SU-DHL-6 (cell line): ENCODE measurements at regions not wholly inside any gene's neighbourhood (a gene's known extent, or its start where the extent isn't known, plus 50 kb on each side); places are given as distances from the start of the nearest gene placed in this dataset.
"Not testable (repeated sequence)": the region's sequence is repeated elsewhere in the genome, so short reads cannot be mapped to it uniquely, and the experiment has no call there.

Experiments
- H2AFZ ChIP-seq: fragments of 200-600 bp; sonication (generic); 2 replicates; pipeline ENCODE4 v1.6.1; 2014; ENCODE audit warnings: low read depth, mild to moderate bottlenecking, moderate library complexity, mixed read lengths, antibody characterized with exemption, low read length; ENCODE audit not compliant: severe bottlenecking
- H3F3A ChIP-seq: fragments of 200-600 bp; shearing (Covaris generic); 2 replicates; pipeline ENCODE4 v1.6.0; 2016; ENCODE audit warnings: antibody characterized with exemption, mild to moderate bottlenecking; ENCODE audit not compliant: insufficient read depth
- H3K27ac ChIP-seq: fragments of 200-600 bp; sonication (generic); 2 replicates; pipeline ENCODE4 v1.5.1; 2016; ENCODE audit warnings: low read depth, mild to moderate bottlenecking, low read length, moderate library complexity, mixed read lengths
- H3K27me3 ChIP-seq: fragments of 200-600 bp; sonication (generic), shearing (Covaris generic); 2 replicates; pipeline ENCODE4 v1.6.0; 2014; ENCODE audit warnings: mild to moderate bottlenecking, low read length
- H3K36me3 ChIP-seq: fragments of 200-600 bp; sonication (generic); 2 replicates; pipeline ENCODE4 v1.6.1; 2014; ENCODE audit warnings: mild to moderate bottlenecking, low read length, mixed read lengths
- H3K4me2 ChIP-seq: fragments of 300-600, 200-600 bp; shearing (Covaris generic), sonication (generic); 2 replicates; pipeline ENCODE4 v1.6.0; 2014; ENCODE audit warnings: low read length, low read depth, mild to moderate bottlenecking; ENCODE audit not compliant: poor library complexity, severe bottlenecking
- H3K4me3 ChIP-seq: fragments of 200-600 bp; sonication (generic); 2 replicates; pipeline ENCODE4 v1.5.1; 2014; ENCODE audit warnings: antibody characterized with exemption, low read length, mild to moderate bottlenecking, mixed read lengths; ENCODE audit not compliant: insufficient read depth, poor library complexity, severe bottlenecking
- H3K79me2 ChIP-seq: fragments of 200-600 bp; sonication (generic); 2 replicates; pipeline ENCODE4 v1.6.1; 2014; ENCODE audit warnings: mild to moderate bottlenecking, low read length, moderate library complexity; ENCODE audit not compliant: insufficient read depth
- H3K9ac ChIP-seq: fragments of 200-600 bp; sonication (generic); 2 replicates; pipeline ENCODE4 v1.7.0; 2014; ENCODE audit warnings: mild to moderate bottlenecking, low read length
- H3K9me2 ChIP-seq: fragments of 200-600 bp; sonication (generic); replicated peaks from 2 replicates; pipeline ENCODE4 v1.6.1; 2014; ENCODE audit warnings: low read length; ENCODE audit not compliant: insufficient read depth
- H3K9me3 ChIP-seq: fragments of 200-600 bp; sonication (generic); 2 replicates; pipeline ENCODE4 v1.6.1; 2014; ENCODE audit warnings: low read length, mixed read lengths; ENCODE audit not compliant: insufficient read depth
- H4K20me1 ChIP-seq: fragments of 200-600 bp; sonication (generic); 2 replicates; pipeline ENCODE4 v1.6.1; 2014; ENCODE audit warnings: low read depth, mild to moderate bottlenecking, antibody characterized with exemption, low read length, moderate library complexity, mixed read lengths
- EZH2phosphoT487 ChIP-seq: fragments of 200-600 bp; sonication (generic), shearing (Covaris generic); conservative IDR thresholded peaks from 2 replicates; pipeline ENCODE4 v1.6.1; 2018; ENCODE audit warnings: mild to moderate bottlenecking, antibody characterized with exemption, low read length, moderate library complexity, mixed read lengths
- TF ChIP-seq, protein P1 (sequence below): fragments of 200-600 bp; sonication (generic); IDR thresholded peaks from one replicate; pipeline ENCODE4 v1.5.1; 2017; ENCODE audit warnings: antibody characterized with exemption, mild to moderate bottlenecking, low read length, moderate library complexity; ENCODE audit not compliant: insufficient read depth, poor library complexity, severe bottlenecking

DNA sequence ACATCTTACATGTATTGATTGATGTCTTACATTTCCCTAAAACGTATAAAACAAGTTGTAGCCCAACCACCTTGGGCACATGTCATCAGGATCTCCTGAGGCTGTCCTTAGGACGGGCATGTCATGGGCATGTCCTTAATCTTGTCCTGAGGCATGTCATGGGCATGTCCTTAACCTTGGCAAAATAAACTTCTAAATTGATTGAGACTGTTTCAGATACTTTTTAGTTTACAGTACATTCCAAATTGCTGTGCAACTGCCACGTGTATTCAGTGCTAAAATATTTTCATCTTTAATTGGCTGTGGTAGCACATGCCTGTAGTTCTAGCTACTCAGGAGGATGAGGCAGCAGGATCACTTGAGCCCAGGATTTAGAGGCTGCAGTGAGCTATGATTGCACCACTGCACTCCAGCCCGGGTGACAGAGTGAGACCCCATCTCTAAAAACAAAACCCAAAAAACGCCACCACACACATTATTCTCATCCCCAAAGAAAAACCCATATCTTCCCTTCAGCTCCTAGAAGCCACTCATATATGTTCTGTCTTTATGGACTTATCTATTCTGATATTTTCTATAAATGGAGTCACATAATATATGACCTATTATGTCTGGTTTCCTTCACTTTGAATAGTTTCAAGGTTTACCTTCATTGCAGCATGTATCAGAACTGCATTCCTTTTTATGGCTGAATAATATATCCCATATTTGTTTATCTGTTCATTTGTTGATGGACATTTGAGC lies 96.0 kb upstream of the BTG3 start:
- Histone ChIP-seq H3K9ac (no peak overlapping the region), H4K20me1 (no peaks in the 10 kb centered on the region), H3K36me3 (no peaks in the 10 kb centered on the region; the same call in 1 of the 2 replicates), H3K79me2 (no peaks in the 10 kb centered on the region), H3F3A (no peaks in the 10 kb centered on the region), H3K4me2 (no peak overlapping the region), H3K27me3 (no peaks in the 10 kb centered on the region), H3K9me3 (peaks cover 6% of the 10 kb centered on the region; the same call in 1 of the 2 replicates), H3K9me2 (no peaks in the 10 kb centered on the region), H3K27ac (no peak overlapping the region), H2AFZ (no peak overlapping the region), H3K4me3 (no peak overlapping the region)
- TF ChIP-seq, protein P1, sequence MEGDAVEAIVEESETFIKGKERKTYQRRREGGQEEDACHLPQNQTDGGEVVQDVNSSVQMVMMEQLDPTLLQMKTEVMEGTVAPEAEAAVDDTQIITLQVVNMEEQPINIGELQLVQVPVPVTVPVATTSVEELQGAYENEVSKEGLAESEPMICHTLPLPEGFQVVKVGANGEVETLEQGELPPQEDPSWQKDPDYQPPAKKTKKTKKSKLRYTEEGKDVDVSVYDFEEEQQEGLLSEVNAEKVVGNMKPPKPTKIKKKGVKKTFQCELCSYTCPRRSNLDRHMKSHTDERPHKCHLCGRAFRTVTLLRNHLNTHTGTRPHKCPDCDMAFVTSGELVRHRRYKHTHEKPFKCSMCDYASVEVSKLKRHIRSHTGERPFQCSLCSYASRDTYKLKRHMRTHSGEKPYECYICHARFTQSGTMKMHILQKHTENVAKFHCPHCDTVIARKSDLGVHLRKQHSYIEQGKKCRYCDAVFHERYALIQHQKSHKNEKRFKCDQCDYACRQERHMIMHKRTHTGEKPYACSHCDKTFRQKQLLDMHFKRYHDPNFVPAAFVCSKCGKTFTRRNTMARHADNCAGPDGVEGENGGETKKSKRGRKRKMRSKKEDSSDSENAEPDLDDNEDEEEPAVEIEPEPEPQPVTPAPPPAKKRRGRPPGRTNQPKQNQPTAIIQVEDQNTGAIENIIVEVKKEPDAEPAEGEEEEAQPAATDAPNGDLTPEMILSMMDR, result no peak
- TF ChIP-seq EZH2phosphoT487, result no peak

DNA sequence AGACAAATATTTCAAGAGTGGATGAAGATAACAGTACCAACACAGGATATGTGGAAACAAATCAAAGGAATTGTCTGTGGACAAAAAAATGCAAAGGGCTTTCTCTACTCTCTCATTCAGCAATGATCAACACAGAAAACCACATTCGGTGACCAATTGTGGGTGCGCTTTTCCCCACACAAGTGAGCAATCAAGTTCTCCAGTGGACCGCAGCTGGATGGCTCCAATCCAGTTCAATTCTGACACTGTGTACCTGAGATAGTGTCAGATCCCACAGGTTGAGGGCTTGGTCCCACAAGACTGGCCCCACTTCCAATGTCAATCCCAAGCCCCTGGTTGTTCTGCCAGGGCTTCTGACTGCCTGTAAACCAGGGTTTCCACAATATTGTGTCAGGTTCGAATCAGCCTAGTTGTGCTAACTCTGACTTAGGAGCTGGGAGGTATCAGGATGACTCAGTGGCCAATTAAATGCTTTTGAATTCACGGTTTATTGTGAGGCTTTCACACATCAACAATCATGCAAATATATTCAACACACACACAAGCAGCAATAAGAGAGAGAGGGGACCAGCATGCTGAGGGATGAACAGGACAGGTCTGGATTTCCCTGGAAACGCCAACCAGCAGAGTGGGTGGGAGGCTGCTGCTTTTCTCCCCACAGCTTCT lies 87.0 kb upstream of the BTG3 start:
- Histone ChIP-seq H3K36me3 (no peaks in the 10 kb centered on the region), H3K9ac (no peak overlapping the region), H3K4me3 (no peak overlapping the region), H3F3A (no peaks in the 10 kb centered on the region), H4K20me1 (no peaks in the 10 kb centered on the region), H3K9me2 (no peaks in the 10 kb centered on the region), H2AFZ (no peak overlapping the region), H3K4me2 (no peak overlapping the region), H3K9me3 (no peaks in the 10 kb centered on the region), H3K27me3 (no peaks in the 10 kb centered on the region), H3K27ac (no peak overlapping the region), H3K79me2 (no peaks in the 10 kb centered on the region)
- TF ChIP-seq EZH2phosphoT487, result no peak
- TF ChIP-seq, protein P1, result no peak

DNA sequence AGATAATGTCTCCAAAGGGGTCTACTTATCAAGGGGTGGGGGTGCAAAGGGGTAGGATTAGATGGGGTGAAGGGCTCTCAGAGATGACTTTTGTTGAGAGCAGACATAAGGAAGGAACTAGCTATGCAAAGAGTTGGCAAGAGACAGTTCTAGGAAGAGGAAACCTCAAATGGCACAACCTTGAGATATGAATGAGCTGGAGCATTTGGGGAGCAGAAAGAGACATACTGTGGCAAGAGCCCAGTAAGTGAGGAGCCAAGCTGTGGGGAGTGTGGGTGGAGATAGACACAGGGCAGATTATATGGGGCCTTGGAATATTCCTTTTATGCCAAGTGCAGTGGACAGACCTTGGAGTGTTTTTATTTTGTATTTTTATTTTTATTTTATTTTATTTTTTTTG lies 84.8 kb upstream of the BTG3 start:
- Histone ChIP-seq H3K9me2 (no peaks in the 10 kb centered on the region), H3K4me2 (no peak overlapping the region), H3K36me3 (no peaks in the 10 kb centered on the region), H3K9me3 (no peaks in the 10 kb centered on the region), H3K79me2 (no peaks in the 10 kb centered on the region), H3K27me3 (no peaks in the 10 kb centered on the region), H3K27ac (no peak overlapping the region), H2AFZ (no peak overlapping the region), H3K4me3 (no peak overlapping the region), H4K20me1 (no peaks in the 10 kb centered on the region), H3F3A (no peaks in the 10 kb centered on the region), H3K9ac (no peak overlapping the region)
- TF ChIP-seq, protein P1, result no peak
- TF ChIP-seq EZH2phosphoT487, result no peak

DNA sequence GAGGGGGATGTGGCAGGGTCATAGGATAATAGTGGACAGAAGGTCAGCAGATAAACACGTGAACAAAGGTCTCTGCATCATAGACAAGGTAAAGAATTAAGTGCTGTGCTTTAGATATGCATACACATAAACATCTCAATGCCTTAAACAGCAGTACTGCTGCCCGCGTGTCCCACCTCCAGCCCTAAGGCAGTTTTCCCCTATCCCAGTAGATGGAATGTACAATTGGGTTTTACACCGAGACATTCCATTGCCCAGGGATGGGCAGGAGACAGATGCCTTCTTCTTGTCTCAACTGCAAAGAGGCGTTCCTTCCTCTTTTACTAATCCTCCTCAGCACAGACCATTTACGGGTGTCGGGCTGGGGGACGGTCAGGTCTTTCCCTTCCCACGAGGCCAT lies 81.7 kb upstream of the BTG3 start:
- not testable (repeated sequence) for H4K20me1 ChIP-seq, H3K79me2 ChIP-seq, H3K27me3 ChIP-seq, H3K27ac ChIP-seq, H3K4me3 ChIP-seq, H2AFZ ChIP-seq, H3K9ac ChIP-seq, H3K4me2 ChIP-seq, H3K9me3 ChIP-seq, H3K36me3 ChIP-seq, H3K9me2 ChIP-seq, H3F3A ChIP-seq
